Endothelial cell of umbilical vein (primary cell): ENCODE measurements at regions not wholly inside any gene's neighbourhood (a gene's known extent, or its start where the extent isn't known, plus 50 kb on each side); places are given as distances from the start of the nearest gene placed in this dataset.

ENCODE experiments used
- BruUV-seq: library from RNA; stranded (reverse); fragments of 400-500 nt; replicated peaks from 2 replicates; lab custom pipeline; 2021; lab: Mats Ljungman, UMichigan
- CTCF ChIA-PET: fragments of 300-600, 350-600 bp; sonication (Branson Sonifier 250); formaldehyde crosslinking; loops from one replicate; lab custom pipeline; 2021; ENCODE audit warnings: antibody characterized with exemption, inconsistent platforms; lab: Charles Lee
- POLR2A ChIA-PET: fragments of 300-600, 350-600 bp; sonication (Branson Sonifier 250); formaldehyde crosslinking; loops from one replicate; lab custom pipeline; 2021; ENCODE audit warnings: antibody characterized with exemption, inconsistent platforms; lab: Charles Lee
- DNase-seq: peaks from one replicate; pipeline ENCODE4 v3.0.0-alpha.2; 2011; ENCODE audit warnings: low read depth, low spot score
- FAIRE-seq: peaks from 2 replicates; lab custom pipeline; 2011; peaks lifted over from hg19 to GRCh38; lab: Jason Lieb, UNC
- H2AFZ ChIP-seq: 2 replicates; pipeline ENCODE4 v1.6.0; 2012; ENCODE audit warnings: low read depth, low read length, control low read depth, inconsistent platforms
- H3K27ac ChIP-seq: 2 replicates; pipeline ENCODE4 v1.5.1; 2011; ENCODE audit warnings: low read depth, mild to moderate bottlenecking, control low read depth, low read length, moderate library complexity; ENCODE audit not compliant: insufficient read depth
- H3K27me3 ChIP-seq, 2 experiments: 2 replicates each; pipeline versions ENCODE4 v1.6.0 to v1.6.1; 2011; ENCODE audit warnings: low read length in 2 of 2, mixed read lengths in 1 of 2; ENCODE audit not compliant: control insufficient read depth in 2 of 2, insufficient read depth in 2 of 2
- H3K36me3 ChIP-seq, 2 experiments: 2 replicates in 1 of 2; 3 replicates in 1 of 2; pipeline ENCODE4 v1.5.1; 2011; ENCODE audit warnings: low read length in 2 of 2, mild to moderate bottlenecking in 1 of 2, moderate library complexity in 1 of 2; ENCODE audit not compliant: control insufficient read depth in 2 of 2, insufficient read depth in 2 of 2; ENCODE audit errors: extremely low read depth in 1 of 2
- H3K4me1 ChIP-seq: 3 replicates; pipeline ENCODE4 v1.5.1; 2011; ENCODE audit warnings: mild to moderate bottlenecking, low read length; ENCODE audit not compliant: control insufficient read depth, insufficient read depth; ENCODE audit errors: extremely low read depth
- H3K4me2 ChIP-seq: 2 replicates; pipeline ENCODE4 v1.6.1; 2011; ENCODE audit warnings: low read length, control low read depth, mixed read lengths; ENCODE audit not compliant: insufficient read depth
- H3K4me3 ChIP-seq, 3 experiments: fragments of 200-600 bp in 1 of 3; sonication (generic), shearing (Covaris generic) in 1 of 3; replicated peaks in 1 of 3; 2 replicates each; pipeline ENCODE4 v1.5.1; 2011 to 2016; ENCODE audit warnings: control low read depth in 3 of 3, low read length in 3 of 3, mild to moderate bottlenecking in 2 of 3, inconsistent platforms in 1 of 3, low read depth in 1 of 3, moderate library complexity in 1 of 3; ENCODE audit not compliant: insufficient read depth in 1 of 3
- H3K79me2 ChIP-seq: 2 replicates; pipeline ENCODE4 v1.6.0; 2012; ENCODE audit warnings: low read length, inconsistent platforms; ENCODE audit not compliant: control insufficient read depth, insufficient read depth
- H3K9ac ChIP-seq: replicated peaks from 2 replicates; pipeline ENCODE3; 2011; ENCODE audit warnings: low read length, control low read depth; ENCODE audit not compliant: insufficient read depth; ENCODE audit errors: extremely low read depth
- H3K9me1 ChIP-seq: replicated peaks from 3 replicates; pipeline ENCODE4 v1.6.0; 2011; ENCODE audit warnings: mild to moderate bottlenecking, low read length; ENCODE audit not compliant: control insufficient read depth, insufficient read depth; ENCODE audit errors: extremely low read depth
- H3K9me3 ChIP-seq: replicated peaks from 2 replicates; pipeline ENCODE4 v1.5.1; 2012; ENCODE audit warnings: low read length, inconsistent platforms; ENCODE audit not compliant: control insufficient read depth, insufficient read depth
- H4K20me1 ChIP-seq: replicated peaks from 2 replicates; pipeline ENCODE3; 2011; ENCODE audit warnings: mild to moderate bottlenecking, low read length; ENCODE audit not compliant: control insufficient read depth, insufficient read depth; ENCODE audit errors: extremely low read depth
- EZH2 ChIP-seq: IDR thresholded peaks from 2 replicates; pipeline ENCODE4 v1.6.1; 2012; ENCODE audit warnings: borderline replicate concordance, low read depth, mild to moderate bottlenecking, moderate library complexity, low read length, inconsistent platforms; ENCODE audit not compliant: severe bottlenecking
- FOS ChIP-seq: IDR thresholded peaks from 2 replicates; pipeline ENCODE4 v1.6.1; 2011; ENCODE audit warnings: mild to moderate bottlenecking, low read length, moderate library complexity, borderline replicate concordance; ENCODE audit not compliant: insufficient read depth
- GATA2 ChIP-seq: IDR thresholded peaks from 2 replicates; pipeline ENCODE4 v1.7.0; 2011; ENCODE audit warnings: low read depth, mild to moderate bottlenecking, moderate library complexity, mixed read lengths, low read length; ENCODE audit not compliant: insufficient read length, insufficient read depth
- JUN ChIP-seq: IDR thresholded peaks from 2 replicates; pipeline ENCODE4 v1.6.1; 2011; ENCODE audit warnings: borderline replicate concordance, low read depth; ENCODE audit not compliant: insufficient read length, insufficient read depth
- MYC ChIP-seq: IDR thresholded peaks from one replicate; pipeline ENCODE4 v1.6.1; 2011; ENCODE audit warnings: mild to moderate bottlenecking, low read depth, low read length
- POLR2A ChIP-seq: IDR thresholded peaks from 2 replicates; pipeline ENCODE4 v1.6.1; 2012; ENCODE audit warnings: low read depth, mild to moderate bottlenecking, control low read depth, low read length
- POLR2AphosphoS5 ChIP-seq: IDR thresholded peaks from 2 replicates; pipeline ENCODE4 v1.6.1; 2012; ENCODE audit warnings: low read depth, mild to moderate bottlenecking, control low read depth, low read length, moderate library complexity; ENCODE audit not compliant: insufficient read depth
- dilution Hi-C: fragments of 300-500 bp; cut with MboI; formaldehyde crosslinking; loops from one replicate; pipeline ENCODE4 v1.15.0; 2019; ENCODE audit warnings: low sequenced_read_pairs; ENCODE audit not compliant: extremely low pct_ligation_motif_present
- intact Hi-C: fragments of 100-400 bp; cut with micrococcal nuclease; formaldehyde crosslinking; loops from one replicate; pipeline ENCODE4 v1.10.0; 2022
- TF ChIP-seq, protein P1 (sequence below), 2 donors: IDR thresholded peaks; 1 replicate in 1 of 2; 2 replicates in 1 of 2; pipeline ENCODE4 v1.5.1; 2011; ENCODE audit warnings: low read length in 2 of 2, mild to moderate bottlenecking in 2 of 2, moderate library complexity in 2 of 2, control low read depth in 1 of 2, inconsistent platforms in 1 of 2, low read depth in 1 of 2; ENCODE audit not compliant: insufficient read depth in 1 of 2; ENCODE audit errors: extremely low read depth in 1 of 2
- TF ChIP-seq, protein P2 (sequence below): IDR thresholded peaks from 2 replicates; pipeline ENCODE4 v1.6.1; 2011; ENCODE audit not compliant: insufficient read depth, insufficient read length

DNA sequence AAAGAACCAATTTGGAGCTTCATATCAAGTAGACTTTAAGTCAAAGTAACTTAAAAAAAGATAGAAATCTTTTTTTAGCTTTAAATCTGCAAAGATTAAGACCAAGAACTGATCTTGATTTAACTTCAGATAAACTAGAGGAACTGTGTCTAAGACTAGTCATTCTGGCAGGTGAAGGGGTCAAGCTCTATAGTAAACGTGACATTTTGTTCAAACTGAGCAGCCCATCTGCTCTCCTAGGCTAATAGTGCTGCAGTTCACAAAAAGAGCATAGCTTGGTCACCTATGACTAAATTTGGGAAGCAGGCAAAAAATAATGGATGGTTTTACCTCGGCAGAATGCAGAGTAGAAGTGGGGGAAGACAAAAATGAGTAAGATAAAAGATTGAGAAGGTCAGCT is 168.8 kb upstream of the ALCAM start:
- Histone ChIP-seq H3K9me1 (no peaks in the 10 kb centered on the region), H4K20me1 (no peaks in the 10 kb centered on the region), H3K9ac (no peak overlapping the region), H3K9me3 (no peaks in the 10 kb centered on the region), H2AFZ (no peak overlapping the region), H3K79me2 (no peaks in the 10 kb centered on the region), H3K27me3 (no peaks in the 10 kb centered on the region), H3K4me2 (no peak overlapping the region), H3K4me3 (no peak overlapping the region), H3K36me3 (no peaks in the 10 kb centered on the region), H3K27ac (no peak overlapping the region), H3K4me1 (peaks cover 17% of the 10 kb centered on the region)
- DNase-seq = no peak
- ChIA-PET POLR2A (no interaction called here), CTCF (interaction anchor here (1.1 kb wide), 1 partner anchor 68 kb away, joined by 3 read pairs; no protein-coding TSS in a partner anchor)
- dilution Hi-C loops (no loop called here), intact Hi-C loops (no loop called here)
- TF ChIP-seq JUN = no peak
- no peak for TF ChIP-seq POLR2AphosphoS5
- TF ChIP-seq, protein P1, sequence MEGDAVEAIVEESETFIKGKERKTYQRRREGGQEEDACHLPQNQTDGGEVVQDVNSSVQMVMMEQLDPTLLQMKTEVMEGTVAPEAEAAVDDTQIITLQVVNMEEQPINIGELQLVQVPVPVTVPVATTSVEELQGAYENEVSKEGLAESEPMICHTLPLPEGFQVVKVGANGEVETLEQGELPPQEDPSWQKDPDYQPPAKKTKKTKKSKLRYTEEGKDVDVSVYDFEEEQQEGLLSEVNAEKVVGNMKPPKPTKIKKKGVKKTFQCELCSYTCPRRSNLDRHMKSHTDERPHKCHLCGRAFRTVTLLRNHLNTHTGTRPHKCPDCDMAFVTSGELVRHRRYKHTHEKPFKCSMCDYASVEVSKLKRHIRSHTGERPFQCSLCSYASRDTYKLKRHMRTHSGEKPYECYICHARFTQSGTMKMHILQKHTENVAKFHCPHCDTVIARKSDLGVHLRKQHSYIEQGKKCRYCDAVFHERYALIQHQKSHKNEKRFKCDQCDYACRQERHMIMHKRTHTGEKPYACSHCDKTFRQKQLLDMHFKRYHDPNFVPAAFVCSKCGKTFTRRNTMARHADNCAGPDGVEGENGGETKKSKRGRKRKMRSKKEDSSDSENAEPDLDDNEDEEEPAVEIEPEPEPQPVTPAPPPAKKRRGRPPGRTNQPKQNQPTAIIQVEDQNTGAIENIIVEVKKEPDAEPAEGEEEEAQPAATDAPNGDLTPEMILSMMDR (IDR thresholded peaks at IDR 0.05; ENCODE audit: extremely low read depth in 1 of 2, insufficient read depth in 1 of 2, low read depth in 1 of 2, low read length in 2 of 2) = no peak
- TF ChIP-seq POLR2A = no peak
- TF ChIP-seq EZH2 = no peak
- TF ChIP-seq FOS = no peak
- no peak for TF ChIP-seq GATA2
- no peak for TF ChIP-seq MYC
- TF ChIP-seq, protein P2, sequence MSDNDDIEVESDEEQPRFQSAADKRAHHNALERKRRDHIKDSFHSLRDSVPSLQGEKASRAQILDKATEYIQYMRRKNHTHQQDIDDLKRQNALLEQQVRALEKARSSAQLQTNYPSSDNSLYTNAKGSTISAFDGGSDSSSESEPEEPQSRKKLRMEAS = no peak
- FAIRE-seq = no peak
- no TSS peak for BruUV-seq
